SU-DHL-6 (cell line): ENCODE measurements at regions not wholly inside any gene's neighbourhood (a gene's known extent, or its start where the extent isn't known, plus 50 kb on each side); places are given as distances from the start of the nearest gene placed in this dataset.

Experiments used
- H2AFZ ChIP-seq: fragments of 200-600 bp; sonication (generic); 2 replicates; pipeline ENCODE4 v1.6.1; 2014; ENCODE audit warnings: low read depth, mild to moderate bottlenecking, moderate library complexity, mixed read lengths, antibody characterized with exemption, low read length; ENCODE audit not compliant: severe bottlenecking
- H3F3A ChIP-seq: fragments of 200-600 bp; shearing (Covaris generic); 2 replicates; pipeline ENCODE4 v1.6.0; 2016; ENCODE audit warnings: antibody characterized with exemption, mild to moderate bottlenecking; ENCODE audit not compliant: insufficient read depth
- H3K27ac ChIP-seq: fragments of 200-600 bp; sonication (generic); 2 replicates; pipeline ENCODE4 v1.5.1; 2016; ENCODE audit warnings: low read depth, mild to moderate bottlenecking, low read length, moderate library complexity, mixed read lengths
- H3K27me3 ChIP-seq: fragments of 200-600 bp; sonication (generic), shearing (Covaris generic); 2 replicates; pipeline ENCODE4 v1.6.0; 2014; ENCODE audit warnings: mild to moderate bottlenecking, low read length
- H3K36me3 ChIP-seq: fragments of 200-600 bp; sonication (generic); 2 replicates; pipeline ENCODE4 v1.6.1; 2014; ENCODE audit warnings: mild to moderate bottlenecking, low read length, mixed read lengths
- H3K4me2 ChIP-seq: fragments of 300-600, 200-600 bp; shearing (Covaris generic), sonication (generic); 2 replicates; pipeline ENCODE4 v1.6.0; 2014; ENCODE audit warnings: low read length, low read depth, mild to moderate bottlenecking; ENCODE audit not compliant: poor library complexity, severe bottlenecking
- H3K4me3 ChIP-seq: fragments of 200-600 bp; sonication (generic); 2 replicates; pipeline ENCODE4 v1.5.1; 2014; ENCODE audit warnings: antibody characterized with exemption, low read length, mild to moderate bottlenecking, mixed read lengths; ENCODE audit not compliant: insufficient read depth, poor library complexity, severe bottlenecking
- H3K79me2 ChIP-seq: fragments of 200-600 bp; sonication (generic); 2 replicates; pipeline ENCODE4 v1.6.1; 2014; ENCODE audit warnings: mild to moderate bottlenecking, low read length, moderate library complexity; ENCODE audit not compliant: insufficient read depth
- H3K9ac ChIP-seq: fragments of 200-600 bp; sonication (generic); 2 replicates; pipeline ENCODE4 v1.7.0; 2014; ENCODE audit warnings: mild to moderate bottlenecking, low read length
- H3K9me2 ChIP-seq: fragments of 200-600 bp; sonication (generic); replicated peaks from 2 replicates; pipeline ENCODE4 v1.6.1; 2014; ENCODE audit warnings: low read length; ENCODE audit not compliant: insufficient read depth
- H3K9me3 ChIP-seq: fragments of 200-600 bp; sonication (generic); 2 replicates; pipeline ENCODE4 v1.6.1; 2014; ENCODE audit warnings: low read length, mixed read lengths; ENCODE audit not compliant: insufficient read depth
- H4K20me1 ChIP-seq: fragments of 200-600 bp; sonication (generic); 2 replicates; pipeline ENCODE4 v1.6.1; 2014; ENCODE audit warnings: low read depth, mild to moderate bottlenecking, antibody characterized with exemption, low read length, moderate library complexity, mixed read lengths
- CTCF ChIP-seq: fragments of 200-600 bp; sonication (generic); IDR thresholded peaks from one replicate; pipeline ENCODE4 v1.5.1; 2017; ENCODE audit warnings: antibody characterized with exemption, mild to moderate bottlenecking, low read length, moderate library complexity; ENCODE audit not compliant: insufficient read depth, poor library complexity, severe bottlenecking
- EZH2phosphoT487 ChIP-seq: fragments of 200-600 bp; sonication (generic), shearing (Covaris generic); conservative IDR thresholded peaks from 2 replicates; pipeline ENCODE4 v1.6.1; 2018; ENCODE audit warnings: mild to moderate bottlenecking, antibody characterized with exemption, low read length, moderate library complexity, mixed read lengths

- H3K79me2 ChIP-seq: no peaks in the 10 kb centered on the region
- TF ChIP-seq CTCF (no peak), EZH2phosphoT487 (no peak)
- H2AFZ ChIP-seq: peak overlapping the region; percentile 22
- no peaks in the 10 kb centered on the region for H3K9me2 ChIP-seq
- no peak overlapping the region for H3K4me2 ChIP-seq
- no peak overlapping the region for H3K4me3 ChIP-seq
- H3K27ac ChIP-seq: no peak overlapping the region
- H3F3A ChIP-seq: no peaks in the 10 kb centered on the region
- H4K20me1 ChIP-seq: no peaks in the 10 kb centered on the region
- H3K27me3 ChIP-seq: no peaks in the 10 kb centered on the region
- no peaks in the 10 kb centered on the region for H3K36me3 ChIP-seq
- H3K9me3 ChIP-seq: no peaks in the 10 kb centered on the region
- H3K9ac ChIP-seq: no peak overlapping the region
Measured at GRCh38 chr13:55464222-55464621, 1676.5 kb upstream of the PRR20A start.

DNA sequence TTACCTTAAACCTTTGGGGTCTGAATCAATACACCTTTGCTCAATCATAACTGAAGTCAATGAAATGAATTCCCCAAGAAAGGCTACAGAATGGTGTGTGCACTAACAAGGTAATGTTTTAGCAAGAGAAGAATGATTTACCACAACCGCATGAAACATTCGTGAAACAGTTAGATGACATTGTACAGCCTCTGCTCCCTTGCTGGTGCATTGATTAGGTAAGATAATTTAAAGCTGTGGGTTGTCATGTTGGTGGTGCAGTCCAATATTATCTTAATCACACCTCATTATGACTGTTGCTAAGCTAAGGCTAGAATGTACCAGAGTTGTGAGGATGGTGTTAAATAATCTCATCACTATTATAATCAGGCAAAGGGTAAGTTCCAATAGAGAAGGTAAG lies 1673.2 kb upstream of the PRR20A start:
- no peak overlapping the region for H3K9ac ChIP-seq
- H3K27me3 ChIP-seq: no peaks in the 10 kb centered on the region
- H4K20me1 ChIP-seq: no peaks in the 10 kb centered on the region
- TF ChIP-seq EZH2phosphoT487 (no peak), CTCF (no peak)
- no peak overlapping the region for H3K27ac ChIP-seq
- no peak overlapping the region for H2AFZ ChIP-seq
- no peak overlapping the region for H3K4me3 ChIP-seq
- H3F3A ChIP-seq: no peaks in the 10 kb centered on the region
- H3K9me3 ChIP-seq: no peaks in the 10 kb centered on the region
- H3K36me3 ChIP-seq: no peaks in the 10 kb centered on the region
- H3K4me2 ChIP-seq: no peak overlapping the region
- no peaks in the 10 kb centered on the region for H3K9me2 ChIP-seq
- no peaks in the 10 kb centered on the region for H3K79me2 ChIP-seq

DNA sequence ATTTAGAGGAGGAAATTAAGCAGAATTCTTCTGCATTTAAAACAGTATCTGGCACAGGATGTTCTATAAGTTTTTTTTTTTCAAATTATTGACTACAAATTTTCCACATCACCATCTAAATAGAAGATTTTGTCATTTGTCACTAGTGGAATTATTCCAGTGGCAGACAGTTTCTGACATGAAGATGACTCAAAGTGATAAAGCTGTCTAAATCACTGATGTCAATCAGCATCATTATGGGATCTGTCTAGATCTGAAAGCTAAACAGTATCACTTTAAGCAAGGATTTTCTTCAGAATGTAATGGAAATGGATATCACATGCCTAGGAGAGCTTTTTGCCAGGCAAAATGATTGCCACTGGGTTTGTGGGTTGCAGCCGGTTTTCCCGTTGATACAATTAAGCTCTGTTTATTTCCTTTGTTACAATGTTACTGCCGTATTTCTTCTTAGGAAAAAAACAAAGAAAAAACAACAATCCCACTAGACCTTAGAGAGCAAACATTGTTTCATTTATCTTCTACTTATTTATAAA lies 1657.0 kb upstream of the PRR20A start:
- H3F3A ChIP-seq: no peaks in the 10 kb centered on the region
- H3K27ac ChIP-seq: no peak overlapping the region
- H4K20me1 ChIP-seq: no peaks in the 10 kb centered on the region
- no peaks in the 10 kb centered on the region for H3K9me2 ChIP-seq
- no peak overlapping the region for H3K4me3 ChIP-seq
- H3K79me2 ChIP-seq: no peaks in the 10 kb centered on the region
- no peak for TF ChIP-seq CTCF
- TF ChIP-seq EZH2phosphoT487: no peak
- no peaks in the 10 kb centered on the region for H3K36me3 ChIP-seq
- no peak overlapping the region for H3K9ac ChIP-seq
- no peak overlapping the region for H3K4me2 ChIP-seq
- H2AFZ ChIP-seq: no peak overlapping the region
- no peaks in the 10 kb centered on the region for H3K9me3 ChIP-seq
- H3K27me3 ChIP-seq: no peaks in the 10 kb centered on the region

GRCh38 chr13:55493297-55493696 lies 1647.4 kb upstream of the PRR20A start:
- Histone ChIP-seq H3K36me3 (no peaks in the 10 kb centered on the region), H3F3A (no peaks in the 10 kb centered on the region), H2AFZ (no peak overlapping the region), H3K9me2 (no peaks in the 10 kb centered on the region), H3K4me3 (no peak overlapping the region), H3K27ac (no peak overlapping the region), H3K9me3 (no peaks in the 10 kb centered on the region), H3K27me3 (no peaks in the 10 kb centered on the region), H3K9ac (no peak overlapping the region), H3K79me2 (no peaks in the 10 kb centered on the region), H4K20me1 (no peaks in the 10 kb centered on the region), H3K4me2 (no peak overlapping the region)
- TF ChIP-seq CTCF (no peak), EZH2phosphoT487 (no peak)
